Activated CD4-positive, alpha-beta T cell treated with anti-CD3 and anti-CD28 coated beads, Interleukin-2, amount 50 U/mL, for 1 hour (primary cell): ENCODE measurements at regions not wholly inside any gene's neighbourhood (a gene's known extent, or its start where the extent isn't known, plus 50 kb on each side); places are given as distances from the start of the nearest gene placed in this dataset.

Source experiments
- DNase-seq: peaks from one replicate; pipeline ENCODE4 v3.0.0-alpha.2; 2020

- DNase-seq: no peak
Measured at GRCh38 chr1:228850141-228851100, 115.1 kb downstream of the RHOU start.

GRCh38 chr1:228851193-228851592 is 115.9 kb downstream of the RHOU start:
- no peak for DNase-seq

- DNase-seq: no peak
Measured at GRCh38 chr1:228851618-228852017, 116.3 kb downstream of the RHOU start.

- no peak for DNase-seq
Measured at GRCh38 chr1:228852024-228852423, 116.7 kb downstream of the RHOU start.

GRCh38 chr1:228852511-228853088 is 117.3 kb downstream of the RHOU start:
- DNase-seq: no peak

GRCh38 chr1:228853191-228853590 is 117.9 kb downstream of the RHOU start:
- DNase-seq: no peak

GRCh38 chr1:228853637-228854036 is 118.4 kb downstream of the RHOU start:
- DNase-seq: no peak

- no peak for DNase-seq
Measured at GRCh38 chr1:228854907-228855306, 119.6 kb downstream of the RHOU start.

GRCh38 chr1:228857611-228858010 is 122.3 kb downstream of the RHOU start:
- no peak for DNase-seq

- DNase-seq: no peak
Measured at GRCh38 chr1:228860911-228861831, 125.9 kb downstream of the RHOU start.

GRCh38 chr1:228861832-228862180 is 126.5 kb downstream of the RHOU start:
- DNase-seq: no peak

GRCh38 chr1:228862542-228863505 is 127.5 kb downstream of the RHOU start:
- no peak for DNase-seq

GRCh38 chr1:228863776-228864175 is 128.5 kb downstream of the RHOU start:
- no peak for DNase-seq

- no peak for DNase-seq
Measured at GRCh38 chr1:228865627-228866330, 130.5 kb downstream of the RHOU start.

GRCh38 chr1:228866468-228866867 is 131.2 kb downstream of the RHOU start:
- no peak for DNase-seq

GRCh38 chr1:228867108-228867950 is 132.1 kb downstream of the RHOU start:
- no peak for DNase-seq

GRCh38 chr1:228867951-228868730 is 132.9 kb downstream of the RHOU start:
- no peak for DNase-seq

GRCh38 chr1:228868731-228869024 is 133.4 kb downstream of the RHOU start:
- DNase-seq: no peak

GRCh38 chr1:228869312-228869824 is 134.1 kb downstream of the RHOU start:
- no peak for DNase-seq
